ENCODE measurements at regions not wholly inside any gene's neighbourhood (a gene's known extent, or its start where the extent isn't known, plus 50 kb on each side); places are given as distances from the start of the nearest gene placed in this dataset.

DNA sequence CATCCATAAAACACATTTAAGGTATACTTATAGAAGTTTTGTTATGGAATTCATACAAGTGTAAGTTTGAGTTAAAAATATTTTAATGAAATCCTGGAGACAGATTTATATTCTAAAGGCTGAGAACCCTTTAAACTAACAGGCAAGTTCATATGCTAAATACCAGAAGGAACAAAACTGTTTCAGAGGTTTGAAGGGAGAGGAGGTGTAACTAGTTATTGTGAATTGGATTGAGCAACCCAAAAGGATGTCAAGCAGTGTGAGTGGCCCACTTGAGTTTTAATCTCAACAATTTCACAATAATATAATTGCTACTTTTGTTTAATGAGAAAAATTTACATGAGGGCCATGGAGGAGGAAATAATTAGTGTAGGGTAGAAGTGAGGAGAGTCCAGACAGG is 348.5 kb upstream of the ACTBL2 start:
- no peaks in the 10 kb centered on the region for H3K27me3 ChIP-seq (replicated peaks; ENCODE audit: insufficient read depth)
- TF ChIP-seq, protein P1, sequence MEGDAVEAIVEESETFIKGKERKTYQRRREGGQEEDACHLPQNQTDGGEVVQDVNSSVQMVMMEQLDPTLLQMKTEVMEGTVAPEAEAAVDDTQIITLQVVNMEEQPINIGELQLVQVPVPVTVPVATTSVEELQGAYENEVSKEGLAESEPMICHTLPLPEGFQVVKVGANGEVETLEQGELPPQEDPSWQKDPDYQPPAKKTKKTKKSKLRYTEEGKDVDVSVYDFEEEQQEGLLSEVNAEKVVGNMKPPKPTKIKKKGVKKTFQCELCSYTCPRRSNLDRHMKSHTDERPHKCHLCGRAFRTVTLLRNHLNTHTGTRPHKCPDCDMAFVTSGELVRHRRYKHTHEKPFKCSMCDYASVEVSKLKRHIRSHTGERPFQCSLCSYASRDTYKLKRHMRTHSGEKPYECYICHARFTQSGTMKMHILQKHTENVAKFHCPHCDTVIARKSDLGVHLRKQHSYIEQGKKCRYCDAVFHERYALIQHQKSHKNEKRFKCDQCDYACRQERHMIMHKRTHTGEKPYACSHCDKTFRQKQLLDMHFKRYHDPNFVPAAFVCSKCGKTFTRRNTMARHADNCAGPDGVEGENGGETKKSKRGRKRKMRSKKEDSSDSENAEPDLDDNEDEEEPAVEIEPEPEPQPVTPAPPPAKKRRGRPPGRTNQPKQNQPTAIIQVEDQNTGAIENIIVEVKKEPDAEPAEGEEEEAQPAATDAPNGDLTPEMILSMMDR (IDR thresholded peaks at IDR 0.05) = no peak
- TF ChIP-seq POLR2A (IDR thresholded peaks at IDR 0.05) = no peak
- TF ChIP-seq POLR2AphosphoS5 (IDR thresholded peaks at IDR 0.05) = no peak
- H3K27ac ChIP-seq = no peak overlapping the region
- intact Hi-C loops (cut with DNase I) = no loop called here
- no peaks in the 10 kb centered on the region for H3K9me3 ChIP-seq
- no peaks in the 10 kb centered on the region for H3K4me1 ChIP-seq (replicated peaks)
- H3K36me3 ChIP-seq = no peaks in the 10 kb centered on the region
- DNase-seq (ENCODE audit: low spot score) = no peak
- no peak overlapping the region for H3K4me3 ChIP-seq

DNA sequence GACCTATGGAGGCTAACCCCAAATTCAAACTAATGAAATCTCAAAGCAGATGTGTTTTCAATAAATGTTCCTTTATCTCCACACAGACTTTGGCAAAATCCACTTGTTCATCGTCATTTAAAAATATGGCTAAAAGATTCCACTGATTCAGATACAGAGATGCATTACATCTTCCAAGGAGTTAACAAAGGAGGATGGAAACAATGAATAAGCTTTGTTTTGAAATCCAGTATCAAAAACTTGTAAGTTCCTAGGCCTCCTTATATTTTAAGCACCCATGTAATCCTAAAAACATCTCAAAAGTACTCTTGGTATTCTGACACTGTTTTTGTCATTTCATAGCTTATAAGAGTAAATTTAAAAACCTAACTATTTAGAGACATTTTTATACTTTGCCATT is 345.6 kb upstream of the ACTBL2 start:
- Histone ChIP-seq H3K9me3 (no peaks in the 10 kb centered on the region), H3K4me3 (no peak overlapping the region), H3K4me1 (replicated peaks) (no peaks in the 10 kb centered on the region), H3K27ac (no peak overlapping the region), H3K27me3 (replicated peaks; ENCODE audit: insufficient read depth) (no peaks in the 10 kb centered on the region), H3K36me3 (no peaks in the 10 kb centered on the region)
- TF ChIP-seq, protein P1 (IDR thresholded peaks at IDR 0.05) = no peak
- TF ChIP-seq POLR2AphosphoS5 (IDR thresholded peaks at IDR 0.05) (no peak), POLR2A (IDR thresholded peaks at IDR 0.05) (no peak)
- DNase-seq (ENCODE audit: low spot score) = no peak
- intact Hi-C loops (cut with DNase I) = no loop called here
- 88% methylated on average over 1 of the region's 1 CpG for WGBS

DNA sequence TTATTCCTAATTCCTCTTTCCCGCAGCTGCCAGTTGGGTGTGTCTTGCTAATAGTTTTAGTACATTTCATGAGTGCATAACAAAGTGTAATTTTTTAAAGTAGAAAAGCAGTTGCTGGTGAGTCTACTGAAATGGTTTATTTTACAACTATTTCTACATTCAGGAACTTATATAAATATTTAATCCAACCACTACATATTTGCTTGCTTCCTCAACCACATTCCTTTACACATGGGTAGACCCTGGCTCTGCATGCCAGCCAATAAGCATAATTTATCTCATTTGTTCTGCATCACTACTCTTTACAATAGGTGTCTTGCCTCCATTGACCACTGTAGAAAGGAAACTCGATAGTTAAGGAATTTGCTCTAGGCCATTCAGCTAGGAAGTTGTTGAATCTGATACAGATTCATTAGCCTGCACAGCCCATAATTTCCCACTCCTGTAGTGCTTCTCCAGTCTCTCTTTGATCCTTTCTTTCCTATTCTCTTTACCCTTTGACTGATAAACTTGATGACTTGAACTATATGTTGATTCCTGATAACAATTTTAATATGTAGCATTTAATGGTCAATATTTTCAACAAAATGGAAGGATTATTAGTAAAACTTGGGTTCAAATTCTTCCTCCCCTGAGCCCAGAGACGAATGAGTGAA is 342.5 kb upstream of the ACTBL2 start:
- no peaks in the 10 kb centered on the region for H3K36me3 ChIP-seq
- no peak overlapping the region for H3K27ac ChIP-seq
- WGBS = 68% methylated on average over 3 of the region's 3 CpGs
- H3K4me3 ChIP-seq = no peak overlapping the region
- DNase-seq (ENCODE audit: low spot score) = no peak
- H3K27me3 ChIP-seq (replicated peaks; ENCODE audit: insufficient read depth) = no peaks in the 10 kb centered on the region
- no peaks in the 10 kb centered on the region for H3K9me3 ChIP-seq
- H3K4me1 ChIP-seq (replicated peaks) = no peaks in the 10 kb centered on the region
- TF ChIP-seq, protein P1 (IDR thresholded peaks at IDR 0.05) = no peak
- TF ChIP-seq POLR2AphosphoS5 (IDR thresholded peaks at IDR 0.05) (no peak), POLR2A (IDR thresholded peaks at IDR 0.05) (no peak)
- intact Hi-C loops (cut with DNase I) = no loop called here

DNA sequence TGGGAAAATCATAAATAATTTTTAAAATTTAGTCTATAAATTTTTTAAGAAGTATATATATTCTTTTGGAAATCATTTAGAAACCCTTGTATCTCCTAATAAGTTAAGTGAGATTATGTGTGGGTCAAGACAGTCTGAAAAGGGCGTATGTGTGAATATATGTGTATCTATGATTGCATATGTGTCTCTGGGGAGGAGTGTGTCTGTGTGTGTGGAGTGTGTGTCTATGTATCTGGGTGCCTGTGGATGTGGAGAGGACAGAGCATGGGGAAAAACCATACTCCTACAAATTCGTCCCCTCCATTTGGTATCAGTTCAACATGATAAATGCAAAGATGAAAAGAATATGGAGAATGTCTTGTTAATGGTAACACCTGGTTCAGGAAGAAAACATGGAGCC is 342.0 kb upstream of the ACTBL2 start:
- no peaks in the 10 kb centered on the region for H3K4me1 ChIP-seq (replicated peaks)
- intact Hi-C loops (cut with DNase I) = no loop called here
- TF ChIP-seq POLR2AphosphoS5 (IDR thresholded peaks at IDR 0.05) (no peak), POLR2A (IDR thresholded peaks at IDR 0.05) (no peak)
- TF ChIP-seq, protein P1 (IDR thresholded peaks at IDR 0.05) = no peak
- no peak overlapping the region for H3K27ac ChIP-seq
- H3K9me3 ChIP-seq = no peaks in the 10 kb centered on the region
- H3K4me3 ChIP-seq = no peak overlapping the region
- 92% methylated on average over 2 of the region's 2 CpGs for WGBS
- no peak for DNase-seq (ENCODE audit: low spot score)
- H3K27me3 ChIP-seq (replicated peaks; ENCODE audit: insufficient read depth) = no peaks in the 10 kb centered on the region
- H3K36me3 ChIP-seq = no peaks in the 10 kb centered on the region

DNA sequence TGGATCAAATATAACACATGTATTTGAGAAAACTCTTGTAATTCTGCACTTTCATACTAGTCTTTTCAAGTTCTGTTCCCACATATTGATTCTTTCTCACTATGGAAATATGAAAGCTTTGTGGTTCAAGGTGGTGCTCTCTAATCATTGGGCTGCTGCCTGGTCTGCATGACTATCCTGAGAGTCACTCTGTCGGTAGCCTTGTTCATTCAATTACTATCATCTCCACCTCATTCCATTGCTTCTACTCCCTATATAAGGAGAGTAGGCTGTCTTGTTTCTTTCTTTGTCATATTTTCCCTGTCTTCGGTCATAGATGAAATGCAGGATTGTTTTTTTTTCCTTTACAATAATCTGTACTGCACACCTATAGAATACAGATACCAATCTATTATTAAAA is 341.4 kb upstream of the ACTBL2 start:
- WGBS = 88% methylated on average over 2 of the region's 2 CpGs
- H3K27ac ChIP-seq = no peak overlapping the region

More for the DNA sequence above, 341.4 kb upstream of the ACTBL2 start:
- Histone ChIP-seq H3K4me1 (replicated peaks) (no peaks in the 10 kb centered on the region), H3K9me3 (no peaks in the 10 kb centered on the region), H3K36me3 (no peaks in the 10 kb centered on the region), H3K27me3 (replicated peaks; ENCODE audit: insufficient read depth) (no peaks in the 10 kb centered on the region), H3K4me3 (no peak overlapping the region)
- intact Hi-C loops (cut with DNase I) = no loop called here
- TF ChIP-seq POLR2A (IDR thresholded peaks at IDR 0.05) (no peak), POLR2AphosphoS5 (IDR thresholded peaks at IDR 0.05) (no peak)
- TF ChIP-seq, protein P1 (IDR thresholded peaks at IDR 0.05) = no peak
- DNase-seq (ENCODE audit: low spot score) = no peak
